22Rv1 (cell line): ENCODE measurements at regions not wholly inside any gene's neighbourhood (a gene's known extent, or its start where the extent isn't known, plus 50 kb on each side); places are given as distances from the start of the nearest gene placed in this dataset.

Experiments used
- H3K27ac ChIP-seq: fragments of 450-650 bp; 2 replicates; pipeline ENCODE4 v1.5.1; 2017
- ZFX ChIP-seq: fragments of 450-650 bp; IDR thresholded peaks from 2 replicates; pipeline ENCODE4 v1.6.1; 2017; ENCODE audit warnings: antibody characterized with exemption, borderline replicate concordance
- TF ChIP-seq, protein P1 (sequence below): fragments of 450-650 bp; IDR thresholded peaks from 2 replicates; pipeline ENCODE4 v1.5.1; 2017; ENCODE audit warnings: mild to moderate bottlenecking

GRCh38 chr12:13790317-13790716, 191.1 kb downstream of the GRIN2B start:
- H3K27ac ChIP-seq, result no peak overlapping the region
- TF ChIP-seq ZFX, result no peak
- TF ChIP-seq, protein P1, sequence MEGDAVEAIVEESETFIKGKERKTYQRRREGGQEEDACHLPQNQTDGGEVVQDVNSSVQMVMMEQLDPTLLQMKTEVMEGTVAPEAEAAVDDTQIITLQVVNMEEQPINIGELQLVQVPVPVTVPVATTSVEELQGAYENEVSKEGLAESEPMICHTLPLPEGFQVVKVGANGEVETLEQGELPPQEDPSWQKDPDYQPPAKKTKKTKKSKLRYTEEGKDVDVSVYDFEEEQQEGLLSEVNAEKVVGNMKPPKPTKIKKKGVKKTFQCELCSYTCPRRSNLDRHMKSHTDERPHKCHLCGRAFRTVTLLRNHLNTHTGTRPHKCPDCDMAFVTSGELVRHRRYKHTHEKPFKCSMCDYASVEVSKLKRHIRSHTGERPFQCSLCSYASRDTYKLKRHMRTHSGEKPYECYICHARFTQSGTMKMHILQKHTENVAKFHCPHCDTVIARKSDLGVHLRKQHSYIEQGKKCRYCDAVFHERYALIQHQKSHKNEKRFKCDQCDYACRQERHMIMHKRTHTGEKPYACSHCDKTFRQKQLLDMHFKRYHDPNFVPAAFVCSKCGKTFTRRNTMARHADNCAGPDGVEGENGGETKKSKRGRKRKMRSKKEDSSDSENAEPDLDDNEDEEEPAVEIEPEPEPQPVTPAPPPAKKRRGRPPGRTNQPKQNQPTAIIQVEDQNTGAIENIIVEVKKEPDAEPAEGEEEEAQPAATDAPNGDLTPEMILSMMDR, result no peak

DNA sequence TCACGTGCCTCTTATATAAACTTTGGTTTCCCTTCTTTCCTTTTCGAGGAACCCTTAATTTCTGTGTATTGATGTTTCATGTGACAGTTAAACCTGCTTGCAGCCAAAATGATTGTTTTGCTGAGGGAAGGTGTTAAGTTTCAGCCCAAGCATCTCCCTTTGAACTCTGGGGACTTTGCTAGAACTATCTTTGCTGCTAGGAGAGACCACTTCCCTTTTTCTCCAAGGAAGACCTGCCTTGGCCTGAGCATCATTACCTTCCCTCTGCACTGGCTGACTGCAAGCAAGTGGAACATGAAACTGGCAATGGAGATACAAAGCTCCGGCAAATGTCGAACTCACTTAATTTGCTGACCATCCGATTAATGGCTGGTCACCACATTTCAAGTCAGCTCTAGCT, 192.8 kb downstream of the GRIN2B start:
- TF ChIP-seq, protein P1, result no peak
- TF ChIP-seq ZFX, result no peak

DNA sequence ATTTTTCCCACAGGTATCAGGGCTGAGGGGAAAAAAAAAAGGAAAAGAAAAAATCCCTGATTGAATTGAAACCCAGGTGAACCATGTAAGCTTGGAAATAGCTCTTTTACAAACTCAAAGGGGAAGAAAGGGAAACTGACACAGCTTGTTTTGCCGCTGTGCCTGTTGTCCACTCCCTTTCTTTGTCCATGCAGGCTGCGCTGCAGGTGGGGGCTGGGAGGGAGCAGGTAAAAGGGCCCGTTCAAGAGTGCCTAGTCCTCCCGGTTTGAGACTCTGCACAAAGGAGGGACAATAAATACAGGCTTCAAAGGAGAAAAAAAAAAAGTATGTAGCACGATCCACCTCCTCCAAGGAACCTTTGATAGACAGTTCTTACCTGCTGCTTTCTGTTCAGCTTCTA, 194.8 kb downstream of the GRIN2B start:
- TF ChIP-seq ZFX, result no peak
- TF ChIP-seq, protein P1, result no peak
- H3K27ac ChIP-seq, result no peak overlapping the region

More for the DNA sequence above, 192.8 kb downstream of the GRIN2B start:
- H3K27ac ChIP-seq, result no peak overlapping the region

GRCh38 chr12:13784504-13784903, 196.9 kb downstream of the GRIN2B start:
- TF ChIP-seq, protein P1, result no peak
- TF ChIP-seq ZFX, result no peak
- no peak overlapping the region for H3K27ac ChIP-seq

GRCh38 chr12:13780453-13780852, 200.9 kb downstream of the GRIN2B start:
- H3K27ac ChIP-seq, result no peak overlapping the region
- TF ChIP-seq ZFX, result no peak
- TF ChIP-seq, protein P1, result no peak

DNA sequence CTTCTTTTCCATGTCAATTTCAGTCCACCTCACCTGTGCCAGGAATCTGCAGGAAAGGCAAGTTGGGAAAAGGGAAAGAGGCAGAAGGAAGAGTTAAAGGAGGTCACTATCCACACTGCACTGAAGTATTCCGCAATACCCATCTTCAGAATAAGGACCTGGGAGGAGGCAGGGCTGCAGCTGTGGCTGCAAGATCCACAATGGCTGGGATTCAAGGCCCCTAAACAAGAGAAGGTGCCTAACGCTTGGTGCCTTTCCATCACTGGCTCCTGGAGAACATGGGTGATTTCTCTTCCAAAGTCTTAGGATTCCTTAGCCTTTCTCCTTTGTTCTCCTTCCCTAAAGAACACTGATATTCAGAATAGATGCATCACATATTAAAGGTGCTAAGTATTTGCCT, 204.0 kb downstream of the GRIN2B start:
- TF ChIP-seq ZFX, result no peak
- TF ChIP-seq, protein P1, result no peak
- no peak overlapping the region for H3K27ac ChIP-seq

GRCh38 chr12:13772264-13772663, 209.1 kb downstream of the GRIN2B start:
- no peak overlapping the region for H3K27ac ChIP-seq
- TF ChIP-seq ZFX, result no peak
- TF ChIP-seq, protein P1, result no peak
